Mesothelial cell of epicardium (in vitro differentiated cells): ENCODE measurements at regions not wholly inside any gene's neighbourhood (a gene's known extent, or its start where the extent isn't known, plus 50 kb on each side); places are given as distances from the start of the nearest gene placed in this dataset.

Experiments
- DNase-seq, 2 experiments: peaks; one replicate each; pipeline ENCODE4 v3.0.0; 2021; ENCODE audit warnings: low spot score in 2 of 2; ENCODE audit not compliant: unreplicated experiment in 2 of 2
- H3K27ac Mint-ChIP-seq: 2 replicates; pipeline ENCODE4 v1.8.0; 2021; ENCODE audit warnings: mixed read lengths
- H3K27me3 Mint-ChIP-seq: 2 replicates; pipeline ENCODE4 v1.8.0; 2021; ENCODE audit warnings: low read depth, mixed read lengths
- H3K36me3 Mint-ChIP-seq: 2 replicates; pipeline ENCODE4 v1.8.0; 2021; ENCODE audit warnings: mixed read lengths
- H3K4me1 Mint-ChIP-seq: 2 replicates; pipeline ENCODE4 v1.8.0; 2021; ENCODE audit warnings: mixed read lengths
- H3K4me3 Mint-ChIP-seq: 2 replicates; pipeline ENCODE4 v1.8.0; 2021; ENCODE audit warnings: mild to moderate bottlenecking, moderate library complexity, mixed read lengths
- H3K9me3 Mint-ChIP-seq: 2 replicates; pipeline ENCODE4 v1.8.0; 2021; ENCODE audit warnings: mixed read lengths
- TF ChIP-seq, protein P1 (sequence below): fragments of 200-600 bp; sonication (generic); IDR thresholded peaks from one replicate; pipeline ENCODE4 v1.5.0; 2021; ENCODE audit warnings: antibody characterized with exemption; ENCODE audit not compliant: unreplicated experiment

- no peaks in the 10 kb centered on the region for H3K36me3 Mint-ChIP-seq
- H3K27ac Mint-ChIP-seq, result no peak overlapping the region
- no peaks in the 10 kb centered on the region for H3K27me3 Mint-ChIP-seq
- H3K9me3 Mint-ChIP-seq, result peaks cover 3% of the 10 kb centered on the region
- TF ChIP-seq, protein P1, sequence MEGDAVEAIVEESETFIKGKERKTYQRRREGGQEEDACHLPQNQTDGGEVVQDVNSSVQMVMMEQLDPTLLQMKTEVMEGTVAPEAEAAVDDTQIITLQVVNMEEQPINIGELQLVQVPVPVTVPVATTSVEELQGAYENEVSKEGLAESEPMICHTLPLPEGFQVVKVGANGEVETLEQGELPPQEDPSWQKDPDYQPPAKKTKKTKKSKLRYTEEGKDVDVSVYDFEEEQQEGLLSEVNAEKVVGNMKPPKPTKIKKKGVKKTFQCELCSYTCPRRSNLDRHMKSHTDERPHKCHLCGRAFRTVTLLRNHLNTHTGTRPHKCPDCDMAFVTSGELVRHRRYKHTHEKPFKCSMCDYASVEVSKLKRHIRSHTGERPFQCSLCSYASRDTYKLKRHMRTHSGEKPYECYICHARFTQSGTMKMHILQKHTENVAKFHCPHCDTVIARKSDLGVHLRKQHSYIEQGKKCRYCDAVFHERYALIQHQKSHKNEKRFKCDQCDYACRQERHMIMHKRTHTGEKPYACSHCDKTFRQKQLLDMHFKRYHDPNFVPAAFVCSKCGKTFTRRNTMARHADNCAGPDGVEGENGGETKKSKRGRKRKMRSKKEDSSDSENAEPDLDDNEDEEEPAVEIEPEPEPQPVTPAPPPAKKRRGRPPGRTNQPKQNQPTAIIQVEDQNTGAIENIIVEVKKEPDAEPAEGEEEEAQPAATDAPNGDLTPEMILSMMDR, result no peak
- peaks cover 40% of the 10 kb centered on the region for H3K4me1 Mint-ChIP-seq
- no peak for DNase-seq
- H3K4me3 Mint-ChIP-seq, result no peak overlapping the region
Measured at GRCh38 chr2:76310894-76311633, 600.3 kb upstream of the GCFC2 start.

- no peaks in the 10 kb centered on the region for H3K36me3 Mint-ChIP-seq
- peaks cover 8% of the 10 kb centered on the region for H3K9me3 Mint-ChIP-seq
- TF ChIP-seq, protein P1, result no peak
- peaks cover 29% of the 10 kb centered on the region for H3K4me1 Mint-ChIP-seq
- no peak overlapping the region for H3K27ac Mint-ChIP-seq
- no peak for DNase-seq
- H3K4me3 Mint-ChIP-seq, result no peak overlapping the region
- no peaks in the 10 kb centered on the region for H3K27me3 Mint-ChIP-seq
Measured at GRCh38 chr2:76307495-76307894, 596.8 kb upstream of the GCFC2 start.

DNA sequence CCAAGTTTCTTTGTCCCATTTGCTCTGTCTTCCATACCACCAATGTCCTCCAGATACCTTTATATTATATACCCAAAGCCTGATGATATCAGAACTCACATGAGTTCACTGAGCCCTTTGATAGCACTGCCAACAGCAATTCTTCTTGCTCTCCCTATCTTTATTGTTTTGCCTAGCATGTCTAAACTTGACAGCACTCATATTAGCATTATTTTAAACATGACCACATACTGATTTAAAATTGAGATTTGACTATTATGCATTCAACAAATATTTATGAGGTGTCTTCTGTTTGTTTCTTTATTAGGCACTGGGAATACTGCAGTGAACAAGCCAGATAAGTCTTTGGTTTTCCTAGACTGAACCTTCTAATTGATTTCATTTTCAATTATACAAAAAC is 587.3 kb upstream of the GCFC2 start:
- TF ChIP-seq, protein P1, result no peak
- Mint-ChIP-seq H3K36me3 (no peaks in the 10 kb centered on the region), H3K27me3 (peaks cover 13% of the 10 kb centered on the region), H3K4me1 (peaks cover 9% of the 10 kb centered on the region), H3K27ac (no peak overlapping the region), H3K4me3 (no peak overlapping the region), H3K9me3 (no peaks in the 10 kb centered on the region)
- DNase-seq, result no peak

- Mint-ChIP-seq H3K27ac (no peak overlapping the region), H3K36me3 (no peaks in the 10 kb centered on the region), H3K9me3 (no peaks in the 10 kb centered on the region), H3K4me1 (peaks cover 9% of the 10 kb centered on the region), H3K27me3 (peaks cover 13% of the 10 kb centered on the region), H3K4me3 (no peak overlapping the region)
- TF ChIP-seq, protein P1, result no peak
- DNase-seq, result no peak
Measured at GRCh38 chr2:76296438-76296837, 585.7 kb upstream of the GCFC2 start.

GRCh38 chr2:76295762-76296161 is 585.0 kb upstream of the GCFC2 start:
- TF ChIP-seq, protein P1, result no peak
- no peaks in the 10 kb centered on the region for H3K9me3 Mint-ChIP-seq
- no peak overlapping the region for H3K4me3 Mint-ChIP-seq
- peaks cover 13% of the 10 kb centered on the region for H3K27me3 Mint-ChIP-seq
- H3K27ac Mint-ChIP-seq, result no peak overlapping the region
- DNase-seq, result no peak
- H3K36me3 Mint-ChIP-seq, result no peaks in the 10 kb centered on the region
- peaks cover 9% of the 10 kb centered on the region for H3K4me1 Mint-ChIP-seq
